AG04449 (cell line): ENCODE measurements at regions not wholly inside any gene's neighbourhood (a gene's known extent, or its start where the extent isn't known, plus 50 kb on each side); places are given as distances from the start of the nearest gene placed in this dataset.

ENCODE experiments used
- CTCF ChIA-PET: fragments of 350-600 bp; formaldehyde crosslinking; extraction: SDS; loops from one replicate; lab custom pipeline; 2021; ENCODE audit warnings: antibody characterized with exemption; lab: Yijun Ruan, JAX
- POLR2A ChIA-PET: fragments of 400-600, 350-600 bp; formaldehyde crosslinking; extraction: SDS; loops from one replicate; lab custom pipeline; 2020; ENCODE audit warnings: antibody characterized with exemption, inconsistent platforms; lab: Yijun Ruan, JAX
- DNase-seq: peaks from one replicate; pipeline ENCODE4 v3.0.0-alpha.2; 2010; ENCODE audit warnings: low read depth, low spot score
- H3K4me3 ChIP-seq: 2 replicates; pipeline ENCODE4 v1.5.1; 2011; ENCODE audit warnings: low read depth, mild to moderate bottlenecking, control low read depth, low read length
- CTCF ChIP-seq: IDR thresholded peaks from one replicate; pipeline ENCODE4 v1.5.1; 2011; ENCODE audit warnings: mild to moderate bottlenecking, moderate library complexity, low read length, control low read depth, inconsistent platforms; ENCODE audit not compliant: insufficient read depth; ENCODE audit errors: missing control alignments

- TF ChIP-seq CTCF = no peak
- ChIA-PET CTCF (interaction anchor here (1.0 to 1.4 kb wide), 3 partner anchors 12 to 26 kb away, joined by 3 read pairs; no protein-coding TSS in a partner anchor), POLR2A (no interaction called here)
- no peak for DNase-seq
- no peak overlapping the region for H3K4me3 ChIP-seq
These were observed 111.7 kb downstream of the ZNF280B start for GRCh38 chr22:22396741-22397291.

- POLR2A ChIA-PET = no interaction called here
- no peak overlapping the region for H3K4me3 ChIP-seq
- DNase-seq = no peak
- no peak for TF ChIP-seq CTCF
- CTCF ChIA-PET = interaction anchor here (1.1 to 1.4 kb wide), 2 partner anchors 11 to 26 kb away, joined by 3 read pairs; no protein-coding TSS in a partner anchor
These were observed 111.2 kb downstream of the ZNF280B start for GRCh38 chr22:22397292-22397870.

DNA sequence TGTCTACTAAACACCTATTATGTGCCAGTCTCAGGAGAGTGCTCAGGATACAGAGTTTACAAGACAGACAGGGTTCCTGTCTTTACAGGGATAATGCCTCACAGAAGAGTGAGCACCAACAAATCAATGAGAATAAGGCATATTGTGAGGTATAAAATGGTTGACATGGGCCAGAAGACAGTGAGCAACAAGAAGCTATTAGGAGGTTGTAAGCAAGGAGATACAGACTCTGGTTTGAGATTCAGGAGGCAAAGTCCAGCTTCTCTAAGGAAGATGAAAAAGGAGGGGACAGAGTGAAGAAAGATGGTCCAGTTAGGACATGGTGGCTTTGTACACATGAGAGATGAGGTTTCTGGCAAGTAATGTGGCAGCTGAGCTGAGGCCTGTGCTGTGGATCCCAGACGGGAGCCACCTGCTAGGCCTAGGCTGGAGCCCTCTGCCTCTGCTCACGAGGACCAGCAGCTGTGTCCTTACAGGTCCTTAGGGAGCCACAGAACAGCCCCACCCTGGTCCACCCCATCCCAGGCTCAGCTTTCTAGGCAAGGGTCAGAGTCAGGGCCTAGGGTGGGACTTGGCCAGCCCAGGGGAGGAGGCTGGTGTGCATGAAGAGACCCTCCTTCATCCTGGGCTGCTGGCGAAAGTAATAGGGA lies 110.5 kb downstream of the ZNF280B start:
- H3K4me3 ChIP-seq = no peak overlapping the region
- POLR2A ChIA-PET = no interaction called here
- CTCF ChIA-PET = interaction anchor here (1.1 to 1.4 kb wide), 2 partner anchors 11 to 25 kb away, joined by 3 read pairs; no protein-coding TSS in a partner anchor
- no peak for DNase-seq
- no peak for TF ChIP-seq CTCF

DNA sequence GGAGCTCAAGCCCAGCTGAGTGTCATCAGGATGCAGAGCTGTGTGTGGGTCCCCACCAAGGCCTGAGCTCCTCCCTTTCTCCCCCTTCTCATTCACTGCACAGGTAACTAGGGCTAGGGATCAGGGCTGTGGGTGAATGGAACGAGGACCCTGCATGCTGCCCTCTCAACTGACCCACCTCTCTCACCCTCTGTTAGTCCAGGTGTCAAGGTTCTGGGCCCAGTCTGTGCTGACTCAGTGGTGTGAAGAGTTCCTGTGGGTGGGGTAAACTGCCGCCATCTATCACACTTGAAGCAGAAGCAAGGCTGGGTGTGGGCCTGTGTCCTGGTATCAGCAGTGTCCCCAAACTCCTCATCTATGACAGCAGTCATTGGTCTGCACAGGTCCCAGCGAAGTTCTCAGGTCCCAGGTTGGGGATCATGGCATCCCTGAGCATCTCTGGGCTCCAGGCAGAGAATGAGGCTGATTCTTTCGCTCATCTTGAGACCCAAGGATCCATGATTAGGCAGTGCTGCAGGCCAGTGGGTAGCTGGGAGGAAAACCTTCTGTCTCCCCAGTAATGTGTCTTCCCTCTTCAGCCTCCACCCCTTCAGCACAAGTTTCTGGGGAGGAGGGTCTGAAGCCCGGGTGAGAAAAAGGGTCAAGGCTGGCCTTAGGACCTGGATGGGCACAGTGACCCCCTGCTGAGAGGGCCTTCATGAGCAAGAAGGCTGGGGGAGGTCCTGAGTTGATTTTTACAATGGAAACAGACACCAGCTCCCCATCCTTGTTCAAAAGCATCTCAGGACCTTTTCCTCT lies 109.8 kb downstream of the ZNF280B start:
- TF ChIP-seq CTCF = no peak
- no peak for DNase-seq
- ChIA-PET CTCF (interaction anchor here (1.4 kb wide), 1 partner anchor 24 kb away, joined by 3 read pairs; no protein-coding TSS in a partner anchor), POLR2A (no interaction called here)
- no peak overlapping the region for H3K4me3 ChIP-seq

DNA sequence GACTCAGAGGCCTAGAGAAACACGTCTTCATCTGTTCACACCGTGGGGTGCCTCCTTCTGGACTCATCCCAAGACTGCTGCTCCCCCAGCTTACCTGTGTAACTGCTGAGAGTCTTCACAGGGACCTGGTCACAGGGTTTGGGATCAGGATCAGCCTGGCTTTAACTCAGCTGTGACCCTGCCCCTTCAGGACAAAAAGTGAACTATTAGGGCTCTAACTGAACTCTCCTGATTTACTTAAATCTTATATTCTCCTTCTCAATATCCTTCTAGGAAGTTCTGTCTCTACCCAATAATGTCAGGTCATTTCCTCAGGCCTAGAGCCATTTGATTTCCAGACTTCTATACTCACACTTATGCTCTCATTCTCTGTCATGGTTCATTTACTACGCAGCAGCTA lies 108.4 kb downstream of the ZNF280B start:
- no peak for DNase-seq
- H3K4me3 ChIP-seq = no peak overlapping the region
- ChIA-PET POLR2A (no interaction called here), CTCF (interaction anchor here (1.0 kb wide), 1 partner anchor 23 kb away, joined by 4 read pairs; no protein-coding TSS in a partner anchor)
- TF ChIP-seq CTCF = no peak
